ENCODE measurements at regions not wholly inside any gene's neighbourhood (a gene's known extent, or its start where the extent isn't known, plus 50 kb on each side); places are given as distances from the start of the nearest gene placed in this dataset.

GRCh38 chr10:108097258-108097657 is 932.8 kb upstream of the SORCS1 start:
- H3K4me3 Mint-ChIP-seq = no peak overlapping the region
- H3K4me1 Mint-ChIP-seq = no peaks in the 10 kb centered on the region
- H3K27ac Mint-ChIP-seq (ENCODE audit: unreplicated experiment) = no peak overlapping the region

DNA sequence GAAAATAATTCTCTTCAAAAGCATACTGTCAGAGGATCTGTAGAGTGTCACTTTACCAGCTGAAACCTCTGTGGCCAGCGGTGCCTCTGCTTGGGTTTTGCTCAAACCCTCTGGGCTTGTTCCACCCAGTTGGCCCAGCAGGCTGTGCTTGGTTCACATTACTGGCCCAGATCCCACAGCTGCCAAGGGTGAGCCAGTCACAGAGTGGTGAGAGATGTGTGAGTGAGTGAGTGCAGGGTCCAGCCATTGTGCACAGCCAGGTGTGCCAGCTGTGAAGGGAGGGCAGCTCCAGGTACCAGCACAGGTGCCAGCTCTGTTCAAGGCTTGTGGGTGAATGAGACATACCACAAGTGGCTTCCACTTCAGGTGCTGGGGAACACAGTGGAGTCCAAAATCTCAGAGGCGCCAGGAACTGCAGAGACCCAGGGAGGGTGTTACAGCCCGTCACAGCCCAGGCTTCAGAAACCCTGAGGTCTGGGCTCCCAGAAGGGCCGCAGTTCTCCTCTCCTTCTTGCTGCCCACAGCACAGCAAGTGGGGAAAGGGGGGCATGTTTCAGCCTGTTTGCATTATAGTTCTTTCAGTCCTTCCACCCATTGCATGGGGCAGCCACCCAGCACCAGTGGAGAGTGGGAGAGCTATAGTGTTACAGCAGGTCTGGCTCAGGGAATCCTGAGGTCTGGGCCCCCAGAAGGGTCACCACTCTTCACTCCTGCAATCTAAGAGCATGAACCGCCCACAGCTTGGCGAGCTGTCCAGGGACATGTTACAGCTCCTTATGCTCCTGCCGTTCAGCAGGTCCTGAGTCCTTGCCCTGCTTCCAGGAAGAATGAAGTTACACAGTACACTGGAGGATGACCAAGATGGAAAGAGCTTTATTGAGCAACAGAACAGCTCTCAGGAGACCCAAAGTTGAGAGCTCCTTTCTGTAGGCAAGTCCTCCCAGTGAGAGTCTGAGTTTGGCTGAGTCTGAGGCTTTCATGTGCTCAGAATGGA is 931.7 kb upstream of the SORCS1 start:
- DNase-seq (ENCODE audit: low read depth, low spot score) = no peak
- Mint-ChIP-seq H3K9me3 (no peaks in the 10 kb centered on the region), H3K4me3 (no peak overlapping the region), H3K27me3 (ENCODE audit: low read depth) (no peaks in the 10 kb centered on the region), H3K27ac (ENCODE audit: unreplicated experiment) (no peak overlapping the region), H3K36me3 (ENCODE audit: low read depth) (no peaks in the 10 kb centered on the region), H3K4me1 (no peaks in the 10 kb centered on the region)
- TF ChIP-seq, protein P1, sequence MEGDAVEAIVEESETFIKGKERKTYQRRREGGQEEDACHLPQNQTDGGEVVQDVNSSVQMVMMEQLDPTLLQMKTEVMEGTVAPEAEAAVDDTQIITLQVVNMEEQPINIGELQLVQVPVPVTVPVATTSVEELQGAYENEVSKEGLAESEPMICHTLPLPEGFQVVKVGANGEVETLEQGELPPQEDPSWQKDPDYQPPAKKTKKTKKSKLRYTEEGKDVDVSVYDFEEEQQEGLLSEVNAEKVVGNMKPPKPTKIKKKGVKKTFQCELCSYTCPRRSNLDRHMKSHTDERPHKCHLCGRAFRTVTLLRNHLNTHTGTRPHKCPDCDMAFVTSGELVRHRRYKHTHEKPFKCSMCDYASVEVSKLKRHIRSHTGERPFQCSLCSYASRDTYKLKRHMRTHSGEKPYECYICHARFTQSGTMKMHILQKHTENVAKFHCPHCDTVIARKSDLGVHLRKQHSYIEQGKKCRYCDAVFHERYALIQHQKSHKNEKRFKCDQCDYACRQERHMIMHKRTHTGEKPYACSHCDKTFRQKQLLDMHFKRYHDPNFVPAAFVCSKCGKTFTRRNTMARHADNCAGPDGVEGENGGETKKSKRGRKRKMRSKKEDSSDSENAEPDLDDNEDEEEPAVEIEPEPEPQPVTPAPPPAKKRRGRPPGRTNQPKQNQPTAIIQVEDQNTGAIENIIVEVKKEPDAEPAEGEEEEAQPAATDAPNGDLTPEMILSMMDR (conservative IDR thresholded peaks at IDR 0.05) = no peak

More at GRCh38 chr10:108097258-108097657, 932.8 kb upstream of the SORCS1 start:
- no peaks in the 10 kb centered on the region for H3K27me3 Mint-ChIP-seq (ENCODE audit: low read depth)
- no peak for DNase-seq (ENCODE audit: low read depth, low spot score)
- TF ChIP-seq, protein P1 (conservative IDR thresholded peaks at IDR 0.05) = no peak
- no peaks in the 10 kb centered on the region for H3K36me3 Mint-ChIP-seq (ENCODE audit: low read depth)
- H3K9me3 Mint-ChIP-seq = no peaks in the 10 kb centered on the region

GRCh38 chr10:108090476-108091215 is 926.1 kb upstream of the SORCS1 start:
- no peaks in the 10 kb centered on the region for H3K9me3 Mint-ChIP-seq
- no peak overlapping the region for H3K27ac Mint-ChIP-seq (ENCODE audit: unreplicated experiment)
- H3K36me3 Mint-ChIP-seq (ENCODE audit: low read depth) = no peaks in the 10 kb centered on the region

DNA sequence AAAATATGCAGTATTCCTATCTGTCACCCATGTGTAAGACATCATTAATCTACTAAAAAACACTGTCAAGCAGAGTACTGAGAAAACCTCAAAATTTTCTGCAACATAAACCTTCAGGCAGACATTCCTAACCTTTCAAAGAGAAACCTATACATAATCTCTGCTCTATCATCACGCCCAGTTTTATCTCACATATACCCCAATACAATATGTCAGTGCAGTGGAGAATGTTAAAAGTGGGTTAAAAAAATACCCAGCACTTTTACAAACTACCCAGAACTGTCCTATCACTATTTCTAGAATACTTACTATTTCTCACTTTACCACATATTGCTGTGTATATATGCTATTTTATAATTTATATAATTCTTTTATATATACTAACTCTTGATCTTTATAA is 922.0 kb upstream of the SORCS1 start:
- Mint-ChIP-seq H3K27me3 (ENCODE audit: low read depth) (no peaks in the 10 kb centered on the region), H3K4me3 (no peak overlapping the region), H3K4me1 (no peaks in the 10 kb centered on the region), H3K36me3 (ENCODE audit: low read depth) (no peaks in the 10 kb centered on the region), H3K9me3 (no peaks in the 10 kb centered on the region), H3K27ac (ENCODE audit: unreplicated experiment) (no peak overlapping the region)
- TF ChIP-seq, protein P1 (conservative IDR thresholded peaks at IDR 0.05) = no peak
- no peak for DNase-seq (ENCODE audit: low read depth, low spot score)

More at GRCh38 chr10:108090476-108091215, 926.1 kb upstream of the SORCS1 start:
- no peaks in the 10 kb centered on the region for H3K27me3 Mint-ChIP-seq (ENCODE audit: low read depth)
- no peaks in the 10 kb centered on the region for H3K4me1 Mint-ChIP-seq
- no peak overlapping the region for H3K4me3 Mint-ChIP-seq
- DNase-seq (ENCODE audit: low read depth, low spot score) = no peak
- TF ChIP-seq, protein P1 (conservative IDR thresholded peaks at IDR 0.05) = no peak

- TF ChIP-seq, protein P1 (conservative IDR thresholded peaks at IDR 0.05) = no peak
- no peaks in the 10 kb centered on the region for H3K27me3 Mint-ChIP-seq (ENCODE audit: low read depth)
- no peaks in the 10 kb centered on the region for H3K36me3 Mint-ChIP-seq (ENCODE audit: low read depth)
- no peak for DNase-seq (ENCODE audit: low read depth, low spot score)
- no peak overlapping the region for H3K4me3 Mint-ChIP-seq
- no peaks in the 10 kb centered on the region for H3K9me3 Mint-ChIP-seq
- H3K4me1 Mint-ChIP-seq = no peaks in the 10 kb centered on the region
- H3K27ac Mint-ChIP-seq (ENCODE audit: unreplicated experiment) = no peak overlapping the region
Measured at GRCh38 chr10:108082596-108082995, 918.1 kb upstream of the SORCS1 start.

All from neural crest cell (in vitro differentiated cells).